Immature natural killer cell (primary cell): ENCODE measurements at regions not wholly inside any gene's neighbourhood (a gene's known extent, or its start where the extent isn't known, plus 50 kb on each side); places are given as distances from the start of the nearest gene placed in this dataset.

ENCODE experiments used
- DNase-seq, 3 donors: peaks; one replicate each; pipeline ENCODE4 v3.0.0; 2022; ENCODE audit warnings: mixed read lengths in 1 of 3
- H3K27ac Mint-ChIP-seq, 6 donors: one replicate each; pipeline ENCODE4 v1.8.0; 2020; ENCODE audit warnings: mixed read lengths in 6 of 6, mild to moderate bottlenecking in 5 of 6, inconsistent platforms in 4 of 6, moderate library complexity in 3 of 6
- H3K27me3 Mint-ChIP-seq, 3 donors: one replicate each; pipeline ENCODE4 v1.8.0; 2020 to 2021; ENCODE audit warnings: low read depth in 3 of 3, mild to moderate bottlenecking in 3 of 3, mixed read lengths in 3 of 3, moderate library complexity in 3 of 3, inconsistent platforms in 1 of 3
- H3K36me3 Mint-ChIP-seq, 3 donors: one replicate each; pipeline ENCODE4 v1.8.0; 2020; ENCODE audit warnings: mixed read lengths in 3 of 3, inconsistent platforms in 2 of 3, mild to moderate bottlenecking in 2 of 3
- H3K4me1 Mint-ChIP-seq, 2 donors: one replicate each; pipeline ENCODE4 v1.8.0; 2020; ENCODE audit warnings: inconsistent platforms in 2 of 2, mild to moderate bottlenecking in 2 of 2, mixed read lengths in 2 of 2, moderate library complexity in 1 of 2
- H3K4me3 Mint-ChIP-seq, 5 donors: one replicate each; pipeline ENCODE4 v1.8.0; 2020; ENCODE audit warnings: mild to moderate bottlenecking in 5 of 5, mixed read lengths in 5 of 5, inconsistent platforms in 3 of 5, moderate library complexity in 3 of 5
- H3K9me3 Mint-ChIP-seq, 6 donors: one replicate each; pipeline ENCODE4 v1.8.0; 2020; ENCODE audit warnings: mild to moderate bottlenecking in 6 of 6, mixed read lengths in 6 of 6, inconsistent platforms in 4 of 6, moderate library complexity in 3 of 6

- no peaks in the 10 kb centered on the region for H3K4me1 Mint-ChIP-seq
- peaks cover 0 to 9% (median 2%) of the 10 kb centered on the region in 3 donors for H3K27me3 Mint-ChIP-seq
- no peak for DNase-seq
- no peaks in the 10 kb centered on the region for H3K9me3 Mint-ChIP-seq
- H3K4me3 Mint-ChIP-seq, result no peak overlapping the region
- peaks cover 0 to 8% (median 0%) of the 10 kb centered on the region in 3 donors for H3K36me3 Mint-ChIP-seq
- no peak overlapping the region for H3K27ac Mint-ChIP-seq
Measured at GRCh38 chr2:12841021-12841420, 124.3 kb downstream of the TRIB2 start.

GRCh38 chr2:12842917-12843316 is 126.2 kb downstream of the TRIB2 start:
- DNase-seq, result no peak
- Mint-ChIP-seq H3K27ac (no peak overlapping the region), H3K4me3 (no peak overlapping the region), H3K36me3 (peaks cover 0 to 8% (median 0%) of the 10 kb centered on the region in 3 donors), H3K9me3 (no peaks in the 10 kb centered on the region), H3K4me1 (no peaks in the 10 kb centered on the region), H3K27me3 (peaks cover 0 to 8% (median 2%) of the 10 kb centered on the region in 3 donors)

- no peak overlapping the region for H3K4me3 Mint-ChIP-seq
- peaks cover 2 to 8% (median 2%) of the 10 kb centered on the region in 3 donors for H3K27me3 Mint-ChIP-seq
- H3K36me3 Mint-ChIP-seq, result peaks cover 0 to 12% (median 0%) of the 10 kb centered on the region in 3 donors
- H3K9me3 Mint-ChIP-seq, result no peaks in the 10 kb centered on the region
- DNase-seq, result no peak
- H3K27ac Mint-ChIP-seq, result no peak overlapping the region
- no peaks in the 10 kb centered on the region for H3K4me1 Mint-ChIP-seq
Measured at GRCh38 chr2:12844511-12844910, 127.8 kb downstream of the TRIB2 start.

- peaks cover 0 to 2% (median 2%) of the 10 kb centered on the region in 3 donors for H3K27me3 Mint-ChIP-seq
- DNase-seq, result no peak
- no peak overlapping the region for H3K4me3 Mint-ChIP-seq
- H3K4me1 Mint-ChIP-seq, result no peaks in the 10 kb centered on the region
- H3K36me3 Mint-ChIP-seq, result peaks cover 0 to 6% (median 0%) of the 10 kb centered on the region in 3 donors
- no peak overlapping the region for H3K27ac Mint-ChIP-seq
- no peaks in the 10 kb centered on the region for H3K9me3 Mint-ChIP-seq
Measured at GRCh38 chr2:12847694-12848575, 131.2 kb downstream of the TRIB2 start.

GRCh38 chr2:12852135-12852534 is 135.4 kb downstream of the TRIB2 start:
- no peak for DNase-seq
- no peak overlapping the region for H3K27ac Mint-ChIP-seq
- peaks cover 0 to 2% (median 0%) of the 10 kb centered on the region in 3 donors for H3K27me3 Mint-ChIP-seq
- H3K36me3 Mint-ChIP-seq, result peaks cover 0 to 6% (median 0%) of the 10 kb centered on the region in 3 donors
- H3K4me3 Mint-ChIP-seq, result no peak overlapping the region
- H3K4me1 Mint-ChIP-seq, result peaks cover 0 to 3% of the 10 kb centered on the region in 2 donors
- H3K9me3 Mint-ChIP-seq, result no peaks in the 10 kb centered on the region

- no peak for DNase-seq
- Mint-ChIP-seq H3K27ac (no peak overlapping the region), H3K27me3 (peaks cover 0 to 2% (median 0%) of the 10 kb centered on the region in 3 donors), H3K4me1 (peaks cover 0 to 3% of the 10 kb centered on the region in 2 donors), H3K4me3 (no peak overlapping the region), H3K9me3 (no peaks in the 10 kb centered on the region), H3K36me3 (peaks cover 0 to 6% (median 0%) of the 10 kb centered on the region in 3 donors)
Measured at GRCh38 chr2:12854001-12854530, 137.3 kb downstream of the TRIB2 start.

GRCh38 chr2:12855508-12855907 is 138.8 kb downstream of the TRIB2 start:
- Mint-ChIP-seq H3K27ac (peak overlapping the region in 2 of 6 donors; percentile 39 to 71), H3K4me1 (peaks cover 0 to 3% of the 10 kb centered on the region in 2 donors), H3K27me3 (no peaks in the 10 kb centered on the region), H3K9me3 (no peaks in the 10 kb centered on the region), H3K36me3 (no peaks in the 10 kb centered on the region), H3K4me3 (peak overlapping the region in 1 of 5 donors; percentile 62)
- peak; percentile 30 to 51 (median 33) for DNase-seq

- Mint-ChIP-seq H3K4me1 (peaks cover 0 to 3% of the 10 kb centered on the region in 2 donors), H3K27me3 (peaks cover 0 to 3% (median 0%) of the 10 kb centered on the region in 3 donors), H3K4me3 (no peak overlapping the region), H3K36me3 (no peaks in the 10 kb centered on the region), H3K27ac (no peak overlapping the region), H3K9me3 (no peaks in the 10 kb centered on the region)
- peak; percentile 32 to 52 (median 47) for DNase-seq
Measured at GRCh38 chr2:12856934-12857601, 140.3 kb downstream of the TRIB2 start.

- Mint-ChIP-seq H3K4me1 (peaks cover 0 to 11% of the 10 kb centered on the region in 2 donors), H3K9me3 (peaks cover 0 to 1% (median 0%) of the 10 kb centered on the region in 6 donors), H3K27me3 (peaks cover 0 to 3% (median 0%) of the 10 kb centered on the region in 3 donors), H3K36me3 (no peaks in the 10 kb centered on the region), H3K27ac (no peak overlapping the region), H3K4me3 (no peak overlapping the region)
- DNase-seq, result no peak
Measured at GRCh38 chr2:12857891-12858290, 141.2 kb downstream of the TRIB2 start.

- peaks cover 0 to 9% of the 10 kb centered on the region in 2 donors for H3K4me1 Mint-ChIP-seq
- H3K9me3 Mint-ChIP-seq, result peaks cover 0 to 10% (median 5%) of the 10 kb centered on the region in 6 donors
- H3K4me3 Mint-ChIP-seq, result no peak overlapping the region
- peaks cover 0 to 3% (median 0%) of the 10 kb centered on the region in 3 donors for H3K27me3 Mint-ChIP-seq
- H3K36me3 Mint-ChIP-seq, result peaks cover 4 to 5% (median 5%) of the 10 kb centered on the region in 3 donors
- no peak overlapping the region for H3K27ac Mint-ChIP-seq
- DNase-seq, result no peak
Measured at GRCh38 chr2:12858786-12859185, 142.1 kb downstream of the TRIB2 start.

GRCh38 chr2:12861344-12861930 is 144.7 kb downstream of the TRIB2 start:
- DNase-seq, result peak; percentile 47 to 52 (median 49)

GRCh38 chr2:12862541-12862940 is 145.8 kb downstream of the TRIB2 start:
- DNase-seq, result no peak
- Mint-ChIP-seq H3K27me3 (peaks cover 0 to 5% (median 0%) of the 10 kb centered on the region in 3 donors), H3K9me3 (peaks cover 4 to 29% (median 25%) of the 10 kb centered on the region in 6 donors), H3K27ac (peak overlapping the region; percentile 49 to 73 (median 62)), H3K4me3 (peak overlapping the region in 2 of 5 donors; percentile 10 to 36), H3K36me3 (peaks cover 14 to 21% (median 20%) of the 10 kb centered on the region in 3 donors), H3K4me1 (peaks cover 0 to 9% of the 10 kb centered on the region in 2 donors)

More at GRCh38 chr2:12861344-12861930, 144.7 kb downstream of the TRIB2 start:
- Mint-ChIP-seq H3K4me1 (peaks cover 0 to 9% of the 10 kb centered on the region in 2 donors), H3K4me3 (peak overlapping the region; percentile 60 to 75 (median 71)), H3K27me3 (peaks cover 0 to 5% (median 0%) of the 10 kb centered on the region in 3 donors), H3K27ac (peak overlapping the region; percentile 83 to 92 (median 91)), H3K36me3 (peaks cover 14 to 18% (median 16%) of the 10 kb centered on the region in 3 donors), H3K9me3 (peaks cover 4 to 29% (median 23%) of the 10 kb centered on the region in 6 donors)

GRCh38 chr2:12863937-12864336 is 147.2 kb downstream of the TRIB2 start:
- Mint-ChIP-seq H3K4me1 (peaks cover 0 to 9% of the 10 kb centered on the region in 2 donors), H3K9me3 (peaks cover 4 to 29% (median 25%) of the 10 kb centered on the region in 6 donors), H3K36me3 (peaks cover 14 to 21% (median 20%) of the 10 kb centered on the region in 3 donors), H3K4me3 (no peak overlapping the region), H3K27me3 (peaks cover 0 to 5% (median 0%) of the 10 kb centered on the region in 3 donors), H3K27ac (peak overlapping the region in 2 of 6 donors; percentile 6 to 46)
- no peak for DNase-seq
